PC-3 (cell line): ENCODE measurements at regions not wholly inside any gene's neighbourhood (a gene's known extent, or its start where the extent isn't known, plus 50 kb on each side); places are given as distances from the start of the nearest gene placed in this dataset.
"Not testable (repeated sequence)": the region's sequence is repeated elsewhere in the genome, so short reads cannot be mapped to it uniquely, and the experiment has no call there.

Experiments
- ATAC-seq: fragments of 200-7000 bp; cut with Tn5 transposase; 2 replicates; pipeline ENCODE4 v1.9.1; 2020; ENCODE audit warnings: mild to moderate bottlenecking, moderate library complexity
- BruUV-seq: library from RNA; stranded (reverse); fragments of 400-500 nt; replicated peaks from 2 replicates; lab custom pipeline; 2021; lab: Mats Ljungman, UMichigan
- CTCF ChIA-PET: fragments of 300-600 bp; sonication (Branson Sonifier 250); formaldehyde crosslinking; loops from one replicate; lab custom pipeline; 2022; ENCODE audit warnings: antibody characterized with exemption; lab: Charles Lee
- POLR2A ChIA-PET: fragments of 300-600 bp; sonication (Branson Sonifier 250); formaldehyde crosslinking; loops from one replicate; lab custom pipeline; 2022; ENCODE audit warnings: antibody characterized with exemption; ENCODE audit not compliant: unreplicated experiment; lab: Charles Lee
- DNase-seq: peaks from one replicate; pipeline ENCODE4 v3.0.0-alpha.2; 2015
- H2AFZ ChIP-seq: fragments of 300-600 bp; sonication (generic); 2 replicates; pipeline ENCODE4 v1.6.0; 2016; ENCODE audit warnings: antibody characterized with exemption, low read length
- H3F3A ChIP-seq: fragments of 300-600 bp; sonication (generic); one replicate; pipeline ENCODE4 v1.6.0; 2017; ENCODE audit warnings: antibody characterized with exemption, low read length, control low read depth, mild to moderate bottlenecking; ENCODE audit not compliant: unreplicated experiment
- H3K27ac ChIP-seq: fragments of 300-600 bp; sonication (generic); 2 replicates; pipeline ENCODE4 v1.5.1; 2016; ENCODE audit warnings: mild to moderate bottlenecking, low read length
- H3K27me3 ChIP-seq: fragments of 300-600 bp; sonication (generic); 2 replicates; pipeline ENCODE4 v1.6.1; 2016; ENCODE audit warnings: low read length, mixed read lengths
- H3K36me3 ChIP-seq: fragments of 300-600 bp; sonication (generic); 2 replicates; pipeline ENCODE4 v1.6.1; 2016; ENCODE audit warnings: low read depth, mixed run types, low read length, mixed read lengths
- H3K4me1 ChIP-seq: fragments of 300-600 bp; sonication (generic); 2 replicates; pipeline ENCODE4 v1.5.1; 2016; ENCODE audit warnings: low read length; ENCODE audit not compliant: insufficient read depth
- H3K4me2 ChIP-seq: fragments of 300-600 bp; sonication (generic); 2 replicates; pipeline ENCODE4 v1.6.0; 2016; ENCODE audit warnings: low read length
- H3K4me3 ChIP-seq: fragments of 300-600 bp; sonication (generic); 2 replicates; pipeline ENCODE4 v1.5.1; 2016; ENCODE audit warnings: mild to moderate bottlenecking, low read length, mixed read lengths
- H3K79me2 ChIP-seq: fragments of 300-600 bp; sonication (generic); 2 replicates; pipeline ENCODE4 v1.6.1; 2017; ENCODE audit warnings: low read length, mixed read lengths
- H3K9ac ChIP-seq: fragments of 300-600 bp; sonication (generic); 2 replicates; pipeline ENCODE4 v1.6.0; 2016; ENCODE audit warnings: mild to moderate bottlenecking, low read length
- H3K9me2 ChIP-seq: fragments of 300-600 bp; sonication (generic); replicated peaks from 2 replicates; pipeline ENCODE4 v1.6.1; 2016; ENCODE audit warnings: mixed run types, low read length, mixed read lengths
- H3K9me3 ChIP-seq: fragments of 300-600 bp; sonication (generic); 2 replicates; pipeline ENCODE4 v1.6.1; 2016; ENCODE audit warnings: low read length, mixed read lengths
- H4K20me1 ChIP-seq: fragments of 300-600 bp; sonication (generic); 2 replicates; pipeline ENCODE4 v1.6.1; 2016; ENCODE audit warnings: low read length, mixed read lengths
- EZH2 ChIP-seq: fragments of 300-600 bp; sonication (generic); IDR thresholded peaks from one replicate; pipeline ENCODE4 v1.6.1; 2017; ENCODE audit warnings: antibody characterized with exemption, mild to moderate bottlenecking, low read length; ENCODE audit not compliant: unreplicated experiment
- EZH2phosphoT487 ChIP-seq: fragments of 300-600 bp; sonication (generic); IDR thresholded peaks from 2 replicates; pipeline ENCODE4 v1.6.1; 2018; ENCODE audit warnings: mild to moderate bottlenecking, antibody characterized with exemption, low read length, borderline replicate concordance
- intact Hi-C: fragments of 100-400 bp; cut with micrococcal nuclease; formaldehyde crosslinking; loops from 2 replicates; pipeline ENCODE4 v1.9.0; 2023
- TF ChIP-seq, protein P1 (sequence below): fragments of 300-600 bp; sonication (generic); conservative IDR thresholded peaks from 2 replicates; pipeline ENCODE4 v1.5.1; 2017; ENCODE audit warnings: antibody characterized with exemption, low read depth, mild to moderate bottlenecking, low read length

DNA sequence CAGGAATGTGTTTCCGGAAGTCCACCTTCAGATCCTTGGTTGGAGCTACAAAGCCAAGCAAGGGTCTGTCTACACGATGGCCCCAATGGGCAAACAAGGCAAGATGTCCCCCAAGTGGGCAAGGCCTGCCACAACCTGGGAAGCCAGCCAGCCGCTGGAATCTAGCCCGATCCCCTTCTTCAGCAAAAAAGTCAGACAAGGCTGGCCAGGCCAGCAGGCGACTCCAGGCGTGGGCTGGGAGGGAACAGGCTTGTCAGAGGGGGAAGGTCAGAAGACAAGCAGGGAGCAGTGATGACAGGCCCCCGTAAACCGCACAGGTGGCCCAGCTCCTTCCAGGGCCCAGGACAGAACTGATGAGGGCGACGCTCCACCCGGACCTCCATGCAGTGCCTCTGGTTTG, 69.7 kb upstream of the WASF3 start:
- intact Hi-C loops, result no loop called here
- Histone ChIP-seq H3K27me3 (peaks cover 24% of the 10 kb centered on the region), H3K27ac (no peak overlapping the region), H2AFZ (no peak overlapping the region), H3F3A (no peaks in the 10 kb centered on the region), H3K9ac (no peak overlapping the region), H4K20me1 (no peaks in the 10 kb centered on the region), H3K4me3 (no peak overlapping the region), H3K9me3 (no peaks in the 10 kb centered on the region), H3K9me2 (no peaks in the 10 kb centered on the region), H3K4me1 (no peaks in the 10 kb centered on the region), H3K36me3 (no peaks in the 10 kb centered on the region), H3K4me2 (no peak overlapping the region), H3K79me2 (no peaks in the 10 kb centered on the region)
- ChIA-PET POLR2A (no interaction called here), CTCF (no interaction called here)
- ATAC-seq, result no peak
- no TSS peak for BruUV-seq
- TF ChIP-seq EZH2phosphoT487 (no peak), EZH2 (no peak)
- TF ChIP-seq, protein P1, sequence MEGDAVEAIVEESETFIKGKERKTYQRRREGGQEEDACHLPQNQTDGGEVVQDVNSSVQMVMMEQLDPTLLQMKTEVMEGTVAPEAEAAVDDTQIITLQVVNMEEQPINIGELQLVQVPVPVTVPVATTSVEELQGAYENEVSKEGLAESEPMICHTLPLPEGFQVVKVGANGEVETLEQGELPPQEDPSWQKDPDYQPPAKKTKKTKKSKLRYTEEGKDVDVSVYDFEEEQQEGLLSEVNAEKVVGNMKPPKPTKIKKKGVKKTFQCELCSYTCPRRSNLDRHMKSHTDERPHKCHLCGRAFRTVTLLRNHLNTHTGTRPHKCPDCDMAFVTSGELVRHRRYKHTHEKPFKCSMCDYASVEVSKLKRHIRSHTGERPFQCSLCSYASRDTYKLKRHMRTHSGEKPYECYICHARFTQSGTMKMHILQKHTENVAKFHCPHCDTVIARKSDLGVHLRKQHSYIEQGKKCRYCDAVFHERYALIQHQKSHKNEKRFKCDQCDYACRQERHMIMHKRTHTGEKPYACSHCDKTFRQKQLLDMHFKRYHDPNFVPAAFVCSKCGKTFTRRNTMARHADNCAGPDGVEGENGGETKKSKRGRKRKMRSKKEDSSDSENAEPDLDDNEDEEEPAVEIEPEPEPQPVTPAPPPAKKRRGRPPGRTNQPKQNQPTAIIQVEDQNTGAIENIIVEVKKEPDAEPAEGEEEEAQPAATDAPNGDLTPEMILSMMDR, result no peak
- no peak for DNase-seq

DNA sequence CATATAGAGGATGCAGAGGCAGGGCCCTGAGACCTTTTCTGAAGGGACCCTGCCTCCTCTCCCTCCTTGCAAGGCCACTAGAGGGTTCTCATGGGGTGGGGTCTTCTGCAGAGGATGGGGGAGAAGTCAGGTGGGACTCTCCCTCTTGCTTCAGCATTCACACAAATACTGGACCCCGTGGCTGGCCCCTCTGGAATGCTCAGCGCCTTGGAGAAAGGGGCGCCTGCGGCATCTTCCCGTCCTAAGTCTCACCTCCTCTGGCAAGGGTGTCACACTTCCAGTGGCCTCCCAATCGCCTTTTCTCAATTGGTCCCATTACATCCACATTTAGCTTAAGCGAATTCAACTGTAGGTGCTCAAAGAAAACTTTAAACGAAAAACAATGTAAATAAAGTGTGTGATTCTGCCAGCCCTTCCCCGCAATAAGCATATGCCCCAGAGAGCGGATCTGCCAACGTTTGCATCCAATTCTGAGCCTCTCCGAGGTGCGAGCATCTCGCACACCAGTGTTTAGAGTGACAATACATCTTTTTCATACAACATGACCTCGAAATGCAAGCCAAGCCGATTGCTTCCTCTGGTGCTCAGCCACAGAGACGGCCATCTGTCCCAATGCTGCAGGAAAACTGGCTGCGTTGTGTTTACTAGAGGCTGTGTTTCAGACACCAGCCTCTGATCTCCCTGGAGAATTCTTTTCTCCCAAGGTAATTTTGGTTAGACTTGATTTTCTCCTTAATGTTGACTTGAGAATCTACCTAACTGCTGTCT, 69.1 kb upstream of the WASF3 start:
- peaks cover 24% of the 10 kb centered on the region for H3K27me3 ChIP-seq
- no peak overlapping the region for H3K27ac ChIP-seq
- H3K9me2 ChIP-seq, result no peaks in the 10 kb centered on the region

DNA sequence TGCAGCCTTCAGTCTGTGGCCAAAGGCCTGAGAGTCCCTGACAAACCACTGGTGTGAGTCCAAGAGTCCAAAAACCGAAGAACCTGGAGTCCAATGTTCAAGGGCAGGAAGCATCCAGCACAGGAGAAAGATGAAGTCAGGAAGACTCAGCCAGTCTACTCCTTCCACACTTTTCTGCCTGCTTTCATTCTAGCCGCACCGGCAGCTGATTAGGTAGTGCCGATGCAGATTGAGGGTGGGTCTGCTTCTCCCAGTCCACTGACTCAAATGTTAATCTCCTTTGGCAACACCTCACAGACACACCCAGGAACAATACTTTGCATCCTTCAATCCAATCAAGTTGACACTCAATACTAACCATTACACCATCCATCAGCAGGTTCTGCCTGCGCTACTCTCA, 65.2 kb upstream of the WASF3 start:
- H3K9ac ChIP-seq, DNase-seq, ATAC-seq, H3K9me2 ChIP-seq, POLR2A ChIA-PET, H3F3A ChIP-seq, H3K4me3 ChIP-seq, H3K4me1 ChIP-seq, H4K20me1 ChIP-seq, H3K4me2 ChIP-seq, H3K36me3 ChIP-seq, CTCF ChIA-PET, BruUV-seq, intact Hi-C loops, H2AFZ ChIP-seq, H3K79me2 ChIP-seq, H3K9me3 ChIP-seq, H3K27ac ChIP-seq: not testable (repeated sequence)
- H3K27me3 ChIP-seq, result peaks cover 24% of the 10 kb centered on the region

More for the DNA sequence above, 69.1 kb upstream of the WASF3 start:
- H4K20me1 ChIP-seq, result no peaks in the 10 kb centered on the region
- H3K36me3 ChIP-seq, result no peaks in the 10 kb centered on the region
- H3K9me3 ChIP-seq, result no peaks in the 10 kb centered on the region
- no peak for DNase-seq
- no peaks in the 10 kb centered on the region for H3K79me2 ChIP-seq
- CTCF ChIA-PET, result interaction anchor here (0.6 kb wide), 1 partner anchor 111 kb away, joined by 3 read pairs; no protein-coding TSS in a partner anchor
- no peak for ATAC-seq
- TF ChIP-seq, protein P1, result no peak
- TF ChIP-seq EZH2, result no peak
- TF ChIP-seq EZH2phosphoT487, result no peak
- no peak overlapping the region for H2AFZ ChIP-seq
- intact Hi-C loops, result no loop called here
- BruUV-seq, result no TSS peak
- H3K9ac ChIP-seq, result no peak overlapping the region
- no peaks in the 10 kb centered on the region for H3F3A ChIP-seq
- POLR2A ChIA-PET, result no interaction called here
- H3K4me2 ChIP-seq, result no peak overlapping the region
- no peaks in the 10 kb centered on the region for H3K4me1 ChIP-seq
- no peak overlapping the region for H3K4me3 ChIP-seq
